HL-60 (cell line): ENCODE measurements at regions not wholly inside any gene's neighbourhood (a gene's known extent, or its start where the extent isn't known, plus 50 kb on each side); places are given as distances from the start of the nearest gene placed in this dataset.

Experiments
- CTCF ChIP-seq: IDR thresholded peaks from one replicate; pipeline ENCODE4 v1.5.1; 2011; ENCODE audit warnings: low read length, control low read depth, inconsistent platforms; ENCODE audit not compliant: insufficient read depth
- GABPA ChIP-seq: IDR thresholded peaks from 2 replicates; pipeline ENCODE4 v1.6.1; 2012; ENCODE audit warnings: low read depth
- POLR2AphosphoS5 ChIP-seq: IDR thresholded peaks from 2 replicates; pipeline ENCODE4 v1.6.1; 2012; ENCODE audit warnings: low read depth
- SPI1 ChIP-seq: IDR thresholded peaks from 2 replicates; pipeline ENCODE4 v1.6.1; 2012; ENCODE audit warnings: low read depth, mild to moderate bottlenecking, borderline replicate concordance

GRCh38 chr2:12259493-12259892 lies 457.2 kb upstream of the TRIB2 start:
- TF ChIP-seq CTCF (no peak), GABPA (no peak), POLR2AphosphoS5 (no peak), SPI1 (no peak)
